Cardiac muscle cell (in vitro differentiated cells and primary cell): ENCODE measurements at regions not wholly inside any gene's neighbourhood (a gene's known extent, or its start where the extent isn't known, plus 50 kb on each side); places are given as distances from the start of the nearest gene placed in this dataset.

ENCODE experiments used
- DNase-seq, 2 donors: peaks; one replicate each; pipeline versions ENCODE4 v3.0.0 to v3.0.0-alpha.2; 2010 to 2017; ENCODE audit warnings: low read depth in 1 of 2, low spot score in 1 of 2
- H3K27ac ChIP-seq: fragments of 200-600 bp; sonication (generic); 2 replicates; pipeline ENCODE4 v1.5.1; 2016
- H3K27me3 ChIP-seq: fragments of 200-600 bp; sonication (generic); 2 replicates; pipeline ENCODE4 v1.6.0; 2016; ENCODE audit warnings: control low read depth
- H3K36me3 ChIP-seq: fragments of 200-600 bp; sonication (generic); 2 replicates; pipeline ENCODE4 v1.5.1; 2016; ENCODE audit warnings: control low read depth
- H3K4me1 ChIP-seq: fragments of 200-600 bp; sonication (generic); 2 replicates; pipeline ENCODE4 v1.8.1; 2017; ENCODE audit warnings: low read depth, mild to moderate bottlenecking, mixed run types
- H3K4me3 ChIP-seq: fragments of 200-600 bp; sonication (generic); 2 replicates; pipeline ENCODE4 v1.5.1; 2016; ENCODE audit warnings: mild to moderate bottlenecking
- H3K9me3 ChIP-seq: fragments of 200-600 bp; sonication (generic); 2 replicates; pipeline ENCODE4 v1.5.1; 2017; ENCODE audit warnings: low read depth, mild to moderate bottlenecking, control low read depth
- TF ChIP-seq, protein P1 (sequence below): IDR thresholded peaks from 2 replicates; pipeline ENCODE4 v1.5.1; 2012; ENCODE audit warnings: low read depth, mild to moderate bottlenecking, low read length

DNA sequence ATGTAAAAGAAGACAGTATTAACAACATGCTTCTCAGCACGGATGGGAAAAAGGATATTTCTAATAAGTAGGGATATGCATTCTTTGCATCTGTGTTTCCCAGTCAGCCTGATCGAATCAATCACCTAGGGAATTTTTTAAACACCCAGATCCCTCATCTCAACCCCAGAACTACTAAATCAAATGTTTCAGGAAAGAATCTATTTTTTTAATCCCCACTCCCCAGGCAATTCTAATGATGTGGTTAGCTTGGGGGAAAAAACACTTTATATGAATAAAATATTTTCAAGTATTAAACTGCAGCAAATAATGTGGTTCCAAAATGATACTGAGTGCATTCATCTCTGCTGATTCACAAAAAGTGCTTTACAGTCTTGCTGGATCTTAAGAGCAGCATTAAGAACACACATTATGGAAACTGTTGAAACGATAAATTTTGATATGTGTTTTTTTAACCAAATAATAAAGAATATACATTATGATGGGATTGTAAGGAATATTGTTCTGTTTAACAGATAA is 68.7 kb upstream of the GUCY1A1 start:
- H3K36me3 ChIP-seq: no peaks in the 10 kb centered on the region
- DNase-seq: no peak
- peaks cover 14% of the 10 kb centered on the region for H3K4me1 ChIP-seq
- TF ChIP-seq, protein P1, sequence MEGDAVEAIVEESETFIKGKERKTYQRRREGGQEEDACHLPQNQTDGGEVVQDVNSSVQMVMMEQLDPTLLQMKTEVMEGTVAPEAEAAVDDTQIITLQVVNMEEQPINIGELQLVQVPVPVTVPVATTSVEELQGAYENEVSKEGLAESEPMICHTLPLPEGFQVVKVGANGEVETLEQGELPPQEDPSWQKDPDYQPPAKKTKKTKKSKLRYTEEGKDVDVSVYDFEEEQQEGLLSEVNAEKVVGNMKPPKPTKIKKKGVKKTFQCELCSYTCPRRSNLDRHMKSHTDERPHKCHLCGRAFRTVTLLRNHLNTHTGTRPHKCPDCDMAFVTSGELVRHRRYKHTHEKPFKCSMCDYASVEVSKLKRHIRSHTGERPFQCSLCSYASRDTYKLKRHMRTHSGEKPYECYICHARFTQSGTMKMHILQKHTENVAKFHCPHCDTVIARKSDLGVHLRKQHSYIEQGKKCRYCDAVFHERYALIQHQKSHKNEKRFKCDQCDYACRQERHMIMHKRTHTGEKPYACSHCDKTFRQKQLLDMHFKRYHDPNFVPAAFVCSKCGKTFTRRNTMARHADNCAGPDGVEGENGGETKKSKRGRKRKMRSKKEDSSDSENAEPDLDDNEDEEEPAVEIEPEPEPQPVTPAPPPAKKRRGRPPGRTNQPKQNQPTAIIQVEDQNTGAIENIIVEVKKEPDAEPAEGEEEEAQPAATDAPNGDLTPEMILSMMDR: no peak
- H3K4me3 ChIP-seq: no peak overlapping the region
- H3K27ac ChIP-seq: no peak overlapping the region
- H3K9me3 ChIP-seq: no peaks in the 10 kb centered on the region
- H3K27me3 ChIP-seq: no peaks in the 10 kb centered on the region

DNA sequence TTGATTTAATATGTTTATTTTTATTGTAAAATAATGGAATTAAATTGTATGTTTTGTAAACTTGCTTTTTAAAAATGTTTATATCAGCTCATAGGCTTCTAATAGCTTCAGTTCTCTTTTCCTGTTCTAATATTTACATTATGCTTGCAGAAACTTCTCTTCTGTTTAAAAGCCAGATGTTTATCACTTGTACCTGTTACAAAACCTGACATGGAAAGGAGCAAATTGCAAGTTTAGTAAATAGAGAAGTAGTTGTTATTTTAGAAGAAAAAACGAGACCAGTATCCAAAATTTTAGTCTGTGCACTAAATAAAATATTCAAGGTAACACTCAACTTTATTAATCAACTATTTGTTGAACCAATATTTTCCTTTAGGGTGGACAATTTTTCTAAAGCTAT is 69.4 kb upstream of the GUCY1A1 start:
- no peak overlapping the region for H3K4me3 ChIP-seq
- DNase-seq: no peak
- H3K9me3 ChIP-seq: no peaks in the 10 kb centered on the region

DNA sequence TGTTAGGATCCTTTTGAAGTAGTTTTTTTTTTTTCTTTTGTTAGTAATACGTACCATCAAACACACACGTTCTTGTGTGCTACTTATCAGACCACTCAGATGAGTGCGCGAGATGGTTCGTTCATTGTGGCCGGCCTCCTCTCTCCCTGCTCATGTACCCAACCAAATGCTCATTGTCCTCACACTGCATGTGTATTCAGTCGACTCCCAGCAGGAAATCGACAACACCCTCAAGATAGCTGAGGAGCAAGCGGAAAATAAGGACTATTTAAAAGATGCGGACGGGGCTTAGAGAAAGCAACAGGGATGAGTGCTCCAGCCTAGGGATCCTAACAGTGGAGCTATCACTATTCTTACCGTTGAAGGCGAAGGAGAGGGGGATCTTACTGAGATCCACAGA is 72.9 kb upstream of the GUCY1A1 start:
- no peak for DNase-seq
- TF ChIP-seq, protein P1: no peak

More for the DNA sequence above, 69.4 kb upstream of the GUCY1A1 start:
- no peak overlapping the region for H3K27ac ChIP-seq
- H3K4me1 ChIP-seq: peaks cover 8% of the 10 kb centered on the region
- no peaks in the 10 kb centered on the region for H3K27me3 ChIP-seq
- no peaks in the 10 kb centered on the region for H3K36me3 ChIP-seq
- TF ChIP-seq, protein P1: no peak

DNA sequence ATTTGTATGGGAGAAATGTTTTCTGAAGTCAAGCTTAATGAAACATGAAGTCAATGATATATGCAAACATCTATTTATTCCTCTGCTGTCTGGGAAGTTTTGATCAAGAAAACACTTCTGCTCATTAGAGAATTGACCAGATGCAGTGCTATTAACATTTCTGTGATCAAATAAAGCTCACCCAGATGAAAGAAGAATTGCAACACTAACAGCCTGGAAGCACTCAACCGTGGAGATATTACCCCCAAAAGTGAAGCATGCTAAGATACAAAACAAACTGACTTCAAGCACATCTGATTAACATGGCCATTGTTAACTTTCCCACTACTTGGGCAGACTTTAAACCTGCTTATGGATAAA is 73.7 kb upstream of the GUCY1A1 start:
- no peaks in the 10 kb centered on the region for H3K9me3 ChIP-seq
- H3K4me1 ChIP-seq: peaks cover 5% of the 10 kb centered on the region
- H3K36me3 ChIP-seq: no peaks in the 10 kb centered on the region
- TF ChIP-seq, protein P1: no peak
- peak in 1 of 2 donors; percentile 71 for DNase-seq
- H3K27me3 ChIP-seq: no peaks in the 10 kb centered on the region
- H3K4me3 ChIP-seq: no peak overlapping the region
- no peak overlapping the region for H3K27ac ChIP-seq

More for the DNA sequence above, 72.9 kb upstream of the GUCY1A1 start:
- Histone ChIP-seq H3K27ac (no peak overlapping the region), H3K4me1 (peaks cover 5% of the 10 kb centered on the region), H3K9me3 (no peaks in the 10 kb centered on the region), H3K4me3 (no peak overlapping the region), H3K27me3 (no peaks in the 10 kb centered on the region), H3K36me3 (no peaks in the 10 kb centered on the region)

DNA sequence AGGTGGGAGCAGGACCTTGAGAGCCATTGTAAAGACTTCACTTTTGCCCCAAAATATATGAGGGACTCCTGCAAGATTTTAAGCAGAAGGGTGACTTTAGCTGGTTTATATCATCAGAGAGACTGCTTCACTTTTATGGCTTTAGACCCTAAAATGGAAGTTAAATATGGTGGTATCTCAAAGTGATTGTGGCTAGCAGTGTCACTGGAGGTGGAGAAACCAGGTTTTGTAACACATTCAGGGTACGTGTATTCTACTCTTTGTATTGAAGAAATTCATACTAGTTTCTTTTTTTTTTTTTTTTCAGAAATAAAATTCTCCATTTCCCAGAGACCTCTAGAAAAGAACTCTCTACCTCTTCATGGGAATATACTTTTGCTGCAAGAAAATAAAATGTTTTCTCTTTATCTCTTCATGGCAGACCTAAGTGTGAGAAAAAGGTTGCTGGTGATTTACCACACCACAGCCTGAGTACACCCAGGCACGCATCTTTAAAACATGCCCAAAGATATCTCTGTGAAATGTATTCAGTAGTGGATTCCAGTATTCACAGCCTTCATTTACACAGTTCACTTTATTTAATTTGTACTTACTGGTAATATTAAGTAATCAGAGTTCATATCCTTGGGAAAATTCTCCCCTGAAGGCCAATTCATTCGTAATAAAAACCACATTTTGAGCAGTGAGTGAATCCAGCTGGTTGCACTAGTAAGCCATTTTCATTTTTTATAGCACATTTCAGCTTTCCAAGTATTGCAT is 74.3 kb upstream of the GUCY1A1 start:
- Histone ChIP-seq H3K4me1 (peaks cover 5% of the 10 kb centered on the region), H3K4me3 (no peak overlapping the region), H3K27ac (no peak overlapping the region), H3K27me3 (no peaks in the 10 kb centered on the region), H3K9me3 (no peaks in the 10 kb centered on the region), H3K36me3 (no peaks in the 10 kb centered on the region)
- peak in 1 of 2 donors; percentile 94 for DNase-seq
- TF ChIP-seq, protein P1: no peak
